HepG2 (cell line): ENCODE measurements at regions not wholly inside any gene's neighbourhood (a gene's known extent, or its start where the extent isn't known, plus 50 kb on each side); places are given as distances from the start of the nearest gene placed in this dataset.

Experiments
- IRF9 ChIP-seq: sonication (generic); formaldehyde crosslinking; IDR thresholded peaks from 2 replicates; pipeline ENCODE4 v1.8.0; 2022; ENCODE audit warnings: missing genetic modification reagents, mild to moderate bottlenecking, borderline replicate concordance
- MXI1 ChIP-seq: IDR thresholded peaks from 3 replicates; pipeline ENCODE4 v1.6.1; 2012; ENCODE audit warnings: low read depth, low read length, inconsistent platforms, borderline replicate concordance
- ZNF772 ChIP-seq: sonication (generic); formaldehyde crosslinking; IDR thresholded peaks from 2 replicates; pipeline ENCODE4 v1.5.0; 2020; ENCODE audit warnings: mild to moderate bottlenecking, missing genetic modification reagents

GRCh38 chr5:114174837-114175236 is 187.0 kb upstream of the KCNN2 start:
- no peak for TF ChIP-seq MXI1
- no peak for TF ChIP-seq IRF9 (CRISPR knock-in tag)
- TF ChIP-seq ZNF772 (CRISPR knock-in tag): no peak
